ENCODE measurements at regions not wholly inside any gene's neighbourhood (a gene's known extent, or its start where the extent isn't known, plus 50 kb on each side); places are given as distances from the start of the nearest gene placed in this dataset.

DNA sequence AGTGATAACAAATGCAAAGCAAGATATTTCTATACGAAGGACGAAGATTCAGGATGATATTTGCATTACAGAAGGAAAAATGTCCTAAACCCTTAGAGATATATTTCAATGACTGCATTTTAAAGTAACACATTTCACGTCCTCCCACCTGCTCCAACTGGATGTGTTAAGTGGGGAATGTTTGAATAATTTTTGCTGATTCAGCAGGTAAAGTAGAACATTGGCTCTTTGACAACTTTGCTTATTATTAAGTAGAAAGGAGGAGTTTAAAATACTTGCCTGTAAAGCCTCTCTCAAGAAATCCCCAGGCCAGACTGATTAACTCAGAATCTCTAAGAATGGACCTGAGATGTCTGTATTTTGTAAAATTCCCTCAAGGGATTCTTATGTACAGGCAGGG is 1165.2 kb upstream of the PRKX start:
- TF ChIP-seq CTCF (IDR thresholded peaks at IDR 0.05; ENCODE audit: control insufficient read depth, insufficient read depth, low read depth, low read length, missing control alignments), result no peak

GRCh38 chrX:4876268-4876667 is 1162.8 kb upstream of the PRKX start:
- DNase-seq (ENCODE audit: low read depth), result no peak
- no peak overlapping the region for H3K4me3 ChIP-seq (ENCODE audit: control insufficient read depth, low read depth, low read length)

More for the DNA sequence above, 1165.2 kb upstream of the PRKX start:
- H3K4me3 ChIP-seq (ENCODE audit: control insufficient read depth, low read depth, low read length), result no peak overlapping the region
- no peak for DNase-seq (ENCODE audit: low read depth)

DNA sequence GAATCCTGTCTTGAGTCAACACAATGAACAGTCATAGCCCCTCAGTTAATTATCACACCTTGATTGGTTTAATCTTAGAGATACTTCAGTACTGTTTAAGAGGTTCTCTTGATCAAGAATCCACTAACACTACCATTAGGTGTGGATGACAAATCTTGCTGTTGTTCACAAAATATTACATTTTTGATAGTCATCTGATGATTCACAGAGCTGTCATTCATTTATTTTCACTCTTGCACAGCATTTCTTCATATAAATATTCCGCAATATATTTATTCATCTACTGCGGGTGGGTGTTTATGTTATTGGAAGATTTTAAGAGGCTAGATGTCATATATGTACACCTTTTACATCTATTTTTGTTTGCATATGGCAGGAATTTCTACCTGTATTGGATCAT is 1138.1 kb upstream of the PRKX start:
- no peak for TF ChIP-seq CTCF (IDR thresholded peaks at IDR 0.05; ENCODE audit: control insufficient read depth, insufficient read depth, low read depth, low read length, missing control alignments)
- H3K4me3 ChIP-seq (ENCODE audit: control insufficient read depth, low read depth, low read length), result no peak overlapping the region
- no peak for DNase-seq (ENCODE audit: low read depth)

More at GRCh38 chrX:4876268-4876667, 1162.8 kb upstream of the PRKX start:
- no peak for TF ChIP-seq CTCF (IDR thresholded peaks at IDR 0.05; ENCODE audit: control insufficient read depth, insufficient read depth, low read depth, low read length, missing control alignments)

- TF ChIP-seq CTCF (IDR thresholded peaks at IDR 0.05; ENCODE audit: control insufficient read depth, insufficient read depth, low read depth, low read length, missing control alignments), result no peak
- no peak overlapping the region for H3K4me3 ChIP-seq (ENCODE audit: control insufficient read depth, low read depth, low read length)
- no peak for DNase-seq (ENCODE audit: low read depth)
These were observed 1136.9 kb upstream of the PRKX start for GRCh38 chrX:4850312-4850711.

GRCh38 chrX:4844376-4844775 is 1130.9 kb upstream of the PRKX start:
- DNase-seq (ENCODE audit: low read depth), result no peak
- TF ChIP-seq CTCF (IDR thresholded peaks at IDR 0.05; ENCODE audit: control insufficient read depth, insufficient read depth, low read depth, low read length, missing control alignments), result no peak
- H3K4me3 ChIP-seq (ENCODE audit: control insufficient read depth, low read depth, low read length), result no peak overlapping the region

DNA sequence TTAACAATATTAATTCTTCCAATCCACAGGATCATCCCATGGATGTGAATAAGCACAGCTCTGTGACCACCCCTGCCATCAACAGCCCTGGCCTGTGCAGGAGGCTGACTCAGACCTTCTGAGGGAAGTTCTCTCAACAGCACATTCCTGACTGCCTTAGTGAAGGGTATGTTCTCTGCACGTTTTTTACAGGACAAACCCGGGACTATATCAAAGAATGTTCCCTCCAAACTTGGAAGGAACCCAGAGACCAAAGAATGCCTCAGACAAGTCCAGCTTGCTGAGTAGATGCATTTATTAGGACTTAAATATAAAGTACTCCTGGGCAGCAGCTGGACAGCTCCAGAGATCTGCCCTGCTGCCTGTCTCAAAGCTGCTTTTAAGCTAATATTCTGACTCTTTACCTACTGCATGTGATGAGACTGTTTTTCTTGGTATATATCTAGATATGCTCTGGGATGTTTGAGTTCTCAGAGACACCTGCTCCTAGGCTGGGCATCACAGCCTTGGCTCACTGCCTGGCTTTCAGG is 1127.8 kb upstream of the PRKX start:
- no peak overlapping the region for H3K4me3 ChIP-seq (ENCODE audit: control insufficient read depth, low read depth, low read length)
- no peak for TF ChIP-seq CTCF (IDR thresholded peaks at IDR 0.05; ENCODE audit: control insufficient read depth, insufficient read depth, low read depth, low read length, missing control alignments)
- DNase-seq (ENCODE audit: low read depth), result no peak

- DNase-seq (ENCODE audit: low read depth), result no peak
- H3K4me3 ChIP-seq (ENCODE audit: control insufficient read depth, low read depth, low read length), result no peak overlapping the region
- no peak for TF ChIP-seq CTCF (IDR thresholded peaks at IDR 0.05; ENCODE audit: control insufficient read depth, insufficient read depth, low read depth, low read length, missing control alignments)
These were observed 1118.1 kb upstream of the PRKX start for GRCh38 chrX:4831574-4831973.
